IMR-90 (cell line): ENCODE measurements at regions not wholly inside any gene's neighbourhood (a gene's known extent, or its start where the extent isn't known, plus 50 kb on each side); places are given as distances from the start of the nearest gene placed in this dataset.

Experiments used
- ATAC-seq: fragments of 200-7000 bp; cut with Tn5 transposase; 2 replicates; pipeline ENCODE4 v1.9.1; 2020; ENCODE audit warnings: low read depth, mild to moderate bottlenecking, moderate library complexity
- BruUV-seq: library from RNA; stranded (reverse); fragments of 400-500 nt; replicated peaks from 2 replicates; lab custom pipeline; 2021; lab: Mats Ljungman, UMichigan
- CTCF ChIA-PET: fragments of 300-600 bp; formaldehyde crosslinking; extraction: SDS; loops from one replicate; lab custom pipeline; 2021; ENCODE audit warnings: antibody characterized with exemption; lab: Yijun Ruan, JAX
- POLR2A ChIA-PET: fragments of 300-600 bp; sonication (Branson Sonifier 250); formaldehyde crosslinking; loops from one replicate; lab custom pipeline; 2022; ENCODE audit warnings: antibody characterized with exemption; ENCODE audit not compliant: unreplicated experiment; lab: Charles Lee
- DNase-seq: peaks from one replicate; pipeline ENCODE4 v3.0.0; 2013
- H2AFZ ChIP-seq: replicated peaks from 2 replicates; pipeline ENCODE3; 2013; ENCODE audit warnings: low read length, mild to moderate bottlenecking; ENCODE audit not compliant: poor library complexity
- H2AK5ac ChIP-seq: 2 replicates; pipeline ENCODE4 v1.6.1; 2013; ENCODE audit warnings: low read depth, low read length, inconsistent platforms
- H2AK9ac ChIP-seq: replicated peaks from 2 replicates; pipeline ENCODE3; 2013; ENCODE audit warnings: mild to moderate bottlenecking, low read depth, low read length, moderate library complexity; ENCODE audit not compliant: poor library complexity
- H2BK120ac ChIP-seq: 2 replicates; pipeline ENCODE4 v1.6.1; 2013; ENCODE audit warnings: low read depth, low read length, inconsistent platforms
- H2BK15ac ChIP-seq: 3 replicates; pipeline ENCODE4 v1.6.1; 2013; ENCODE audit warnings: low read depth, low read length, inconsistent platforms
- H2BK20ac ChIP-seq: 2 replicates; pipeline ENCODE4 v1.6.1; 2013; ENCODE audit warnings: low read depth, mild to moderate bottlenecking, inconsistent platforms, low read length, moderate library complexity
- H2BK5ac ChIP-seq: 2 replicates; pipeline ENCODE4 v1.6.1; 2013; ENCODE audit warnings: mild to moderate bottlenecking, low read depth, low read length, inconsistent platforms; ENCODE audit not compliant: poor library complexity, severe bottlenecking
- H3K14ac ChIP-seq: replicated peaks from 2 replicates; pipeline ENCODE4 v1.6.1; 2013; ENCODE audit warnings: low read depth, low read length, inconsistent platforms
- H3K18ac ChIP-seq: 2 replicates; pipeline ENCODE4 v1.6.1; 2013; ENCODE audit warnings: low read depth, low read length, control low read depth
- H3K23ac ChIP-seq: 2 replicates; pipeline ENCODE4 v1.6.1; 2013; ENCODE audit warnings: low read depth, low read length, inconsistent platforms
- H3K27ac ChIP-seq: 2 replicates; pipeline ENCODE4 v1.5.1; 2013; ENCODE audit warnings: mild to moderate bottlenecking, control low read depth, low read length; ENCODE audit not compliant: insufficient read depth
- H3K27me3 ChIP-seq: 2 replicates; pipeline ENCODE4 v1.6.1; 2013; ENCODE audit warnings: low read length; ENCODE audit not compliant: control insufficient read depth, insufficient read depth
- H3K36me3 ChIP-seq: 2 replicates; pipeline ENCODE4 v1.6.1; 2013; ENCODE audit warnings: low read length, mixed read lengths; ENCODE audit not compliant: control insufficient read depth, insufficient read depth
- H3K4ac ChIP-seq: 2 replicates; pipeline ENCODE4 v1.6.1; 2013; ENCODE audit warnings: low read depth, low read length, inconsistent platforms
- H3K4me1 ChIP-seq: 2 replicates; pipeline ENCODE4 v1.6.1; 2013; ENCODE audit warnings: low read length, mixed read lengths; ENCODE audit not compliant: control insufficient read depth, insufficient read depth
- H3K4me2 ChIP-seq: 2 replicates; pipeline ENCODE4 v1.6.1; 2013; ENCODE audit warnings: low read depth, mild to moderate bottlenecking, control low read depth, low read length, moderate library complexity
- H3K4me3 ChIP-seq: 2 replicates; pipeline ENCODE4 v1.5.1; 2013; ENCODE audit warnings: low read depth, mild to moderate bottlenecking, control low read depth, low read length, moderate library complexity; ENCODE audit not compliant: insufficient read depth
- H3K56ac ChIP-seq: 2 replicates; pipeline ENCODE4 v1.6.1; 2013; ENCODE audit warnings: low read length, inconsistent platforms; ENCODE audit not compliant: insufficient read depth; ENCODE audit errors: extremely low read depth
- H3K79me1 ChIP-seq, 2 experiments: 2 replicates each; pipeline ENCODE4 v1.6.1; 2013; ENCODE audit warnings: low read length in 2 of 2, inconsistent platforms in 1 of 2, low read depth in 1 of 2
- H3K9ac ChIP-seq: 2 replicates; pipeline ENCODE4 v1.6.1; 2013; ENCODE audit warnings: low read depth, low read length, control low read depth
- H3K9me1 ChIP-seq: 2 replicates; pipeline ENCODE4 v1.6.1; 2013; ENCODE audit warnings: low read length, inconsistent platforms; ENCODE audit not compliant: insufficient read depth
- H3K9me3 ChIP-seq: 2 replicates; pipeline ENCODE4 v1.6.1; 2013; ENCODE audit warnings: low read length; ENCODE audit not compliant: control insufficient read depth, insufficient read depth
- H4K20me1 ChIP-seq: 2 replicates; pipeline ENCODE4 v1.6.1; 2013; ENCODE audit warnings: low read length, inconsistent platforms; ENCODE audit not compliant: insufficient read depth
- H4K5ac ChIP-seq: 2 replicates; pipeline ENCODE4 v1.6.1; 2013; ENCODE audit warnings: mild to moderate bottlenecking, low read depth, low read length, control low read depth
- H4K8ac ChIP-seq, 2 experiments: 2 replicates each; pipeline ENCODE4 v1.6.1; 2013; ENCODE audit warnings: low read depth in 2 of 2, low read length in 2 of 2, control low read depth in 1 of 2, inconsistent platforms in 1 of 2
- H4K91ac ChIP-seq: 2 replicates; pipeline ENCODE4 v1.6.1; 2013; ENCODE audit warnings: low read depth, low read length, inconsistent platforms; ENCODE audit not compliant: insufficient read depth
- BHLHE40 ChIP-seq: fragments of 150-350 bp; IDR thresholded peaks from 2 replicates; pipeline ENCODE4 v1.6.1; 2016; ENCODE audit warnings: mild to moderate bottlenecking, low read depth, low read length
- CEBPB ChIP-seq: IDR thresholded peaks from 2 replicates; pipeline ENCODE4 v1.6.1; 2012; ENCODE audit warnings: low read depth, low read length, improper control_type of control experiment
- CHD1 ChIP-seq: IDR thresholded peaks from 2 replicates; pipeline ENCODE4 v1.6.1; 2012; ENCODE audit warnings: low read depth, low read length, improper control_type of control experiment
- ELK1 ChIP-seq: fragments of 150-350 bp; IDR thresholded peaks from 2 replicates; pipeline ENCODE4 v1.6.1; 2016; ENCODE audit warnings: low read depth, mild to moderate bottlenecking, low read length, moderate library complexity, borderline replicate concordance
- FOS ChIP-seq: fragments of 150-350 bp; IDR thresholded peaks from 2 replicates; pipeline ENCODE4 v1.6.1; 2016; ENCODE audit warnings: low read depth, low read length
- MAFK ChIP-seq: IDR thresholded peaks from 2 replicates; pipeline ENCODE4 v1.6.1; 2012; ENCODE audit warnings: low read depth, low read length, improper control_type of control experiment
- MAZ ChIP-seq: IDR thresholded peaks from 2 replicates; pipeline ENCODE4 v1.6.1; 2012; ENCODE audit warnings: low read depth, mild to moderate bottlenecking, low read length, improper control_type of control experiment, moderate library complexity, borderline replicate concordance
- MXI1 ChIP-seq: IDR thresholded peaks from 2 replicates; pipeline ENCODE4 v1.6.1; 2012; ENCODE audit warnings: low read depth, mild to moderate bottlenecking, low read length, moderate library complexity, borderline replicate concordance
- NFE2L2 ChIP-seq: fragments of 150-350 bp; IDR thresholded peaks from 2 replicates; pipeline ENCODE4 v1.6.1; 2016; ENCODE audit warnings: low read depth, mild to moderate bottlenecking, low read length
- POLR2A ChIP-seq: IDR thresholded peaks from 2 replicates; pipeline ENCODE4 v1.6.1; 2012; ENCODE audit warnings: mild to moderate bottlenecking, low read depth, low read length
- RAD21 ChIP-seq: IDR thresholded peaks from 2 replicates; pipeline ENCODE4 v1.6.1; 2012; ENCODE audit warnings: low read length, improper control_type of control experiment
- RCOR1 ChIP-seq: IDR thresholded peaks from 2 replicates; pipeline ENCODE4 v1.6.1; 2012; ENCODE audit warnings: mild to moderate bottlenecking, low read length, improper control_type of control experiment; ENCODE audit not compliant: insufficient replicate concordance
- RFX5 ChIP-seq: IDR thresholded peaks from 2 replicates; pipeline ENCODE4 v1.8.0; 2012; ENCODE audit warnings: low read depth, mild to moderate bottlenecking, low read length, moderate library complexity
- SMC3 ChIP-seq: fragments of 150-350 bp; IDR thresholded peaks from 2 replicates; pipeline ENCODE4 v1.6.1; 2016; ENCODE audit warnings: low read depth, mild to moderate bottlenecking, antibody characterized with exemption, low read length, moderate library complexity
- USF2 ChIP-seq: fragments of 150-350 bp; IDR thresholded peaks from 2 replicates; pipeline ENCODE4 v1.6.1; 2017; ENCODE audit warnings: mild to moderate bottlenecking, antibody characterized with exemption, low read length, low read depth
- WGBS, 2 experiments: methylation state at CpG; one replicate each; pipeline versions ENCODE4 v1.1.5 to v1.1.7; 2013; ENCODE audit warnings: missing lambda C conversion rate in 2 of 2; ENCODE audit not compliant: insufficient read length in 1 of 2; ENCODE audit errors: extremely low coverage in 2 of 2; 5-methylcytosine and 5-hydroxymethylcytosine counted together
- dilution Hi-C: fragments of 300-500 bp; cut with HindIII; formaldehyde crosslinking; loops from one replicate; pipeline ENCODE4 v1.14.3; 2018; ENCODE audit warnings: low sequenced_read_pairs; ENCODE audit not compliant: unreplicated experiment
- in situ Hi-C: fragments of 300-500 bp; cut with MboI; formaldehyde crosslinking; loops from 3 replicates; pipeline ENCODE4 v1.14.3; 2019; ENCODE audit warnings: low sequenced_read_pairs, inconsistent platforms, mixed read lengths
- intact Hi-C: fragments of 100-400 bp; cut with micrococcal nuclease; formaldehyde crosslinking; loops from 2 replicates; pipeline ENCODE4 v1.10.0; 2022
- TF ChIP-seq, protein P1 (sequence below): conservative IDR thresholded peaks from 2 replicates; pipeline ENCODE4 v1.5.1; 2012; ENCODE audit warnings: mild to moderate bottlenecking, low read depth, low read length, improper control_type of control experiment

DNA sequence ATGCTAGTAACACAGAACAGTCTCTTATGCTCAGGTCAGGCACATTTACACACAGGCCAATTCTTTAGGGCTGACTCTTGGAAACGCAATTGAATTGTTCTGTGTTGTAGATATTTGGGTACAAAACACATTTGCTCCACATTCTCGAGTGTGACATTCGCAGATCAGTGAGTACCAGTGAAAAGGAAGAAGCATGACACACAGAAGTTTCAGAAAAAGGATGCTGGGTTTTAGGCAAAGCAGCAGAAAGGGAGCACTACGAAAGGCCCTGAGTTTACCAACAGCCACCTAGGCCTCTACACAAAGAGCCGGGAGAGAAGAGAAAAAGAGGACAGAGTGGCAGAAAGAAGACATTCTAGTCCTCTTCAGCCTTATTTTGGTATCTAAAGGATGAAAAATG, 254.4 kb upstream of the BTG1 start:
- H4K91ac ChIP-seq: no peak overlapping the region
- no peak overlapping the region for H3K23ac ChIP-seq
- no peak overlapping the region for H2BK120ac ChIP-seq
- H3K9me3 ChIP-seq: no peaks in the 10 kb centered on the region
- no peak overlapping the region for H2AFZ ChIP-seq
- peaks cover 8% of the 10 kb centered on the region for H3K27me3 ChIP-seq
- no peak overlapping the region for H3K4me2 ChIP-seq
- no peak overlapping the region for H2AK5ac ChIP-seq
- ATAC-seq (no peak), DNase-seq (no peak)
- H3K27ac ChIP-seq: no peak overlapping the region
- no peak for TF ChIP-seq BHLHE40
- no peak for TF ChIP-seq USF2
- no peak for TF ChIP-seq RAD21
- TF ChIP-seq SMC3: no peak
- TF ChIP-seq RCOR1: no peak
- TF ChIP-seq FOS: no peak
- TF ChIP-seq POLR2A: no peak
- TF ChIP-seq CHD1: no peak
- TF ChIP-seq, protein P1, sequence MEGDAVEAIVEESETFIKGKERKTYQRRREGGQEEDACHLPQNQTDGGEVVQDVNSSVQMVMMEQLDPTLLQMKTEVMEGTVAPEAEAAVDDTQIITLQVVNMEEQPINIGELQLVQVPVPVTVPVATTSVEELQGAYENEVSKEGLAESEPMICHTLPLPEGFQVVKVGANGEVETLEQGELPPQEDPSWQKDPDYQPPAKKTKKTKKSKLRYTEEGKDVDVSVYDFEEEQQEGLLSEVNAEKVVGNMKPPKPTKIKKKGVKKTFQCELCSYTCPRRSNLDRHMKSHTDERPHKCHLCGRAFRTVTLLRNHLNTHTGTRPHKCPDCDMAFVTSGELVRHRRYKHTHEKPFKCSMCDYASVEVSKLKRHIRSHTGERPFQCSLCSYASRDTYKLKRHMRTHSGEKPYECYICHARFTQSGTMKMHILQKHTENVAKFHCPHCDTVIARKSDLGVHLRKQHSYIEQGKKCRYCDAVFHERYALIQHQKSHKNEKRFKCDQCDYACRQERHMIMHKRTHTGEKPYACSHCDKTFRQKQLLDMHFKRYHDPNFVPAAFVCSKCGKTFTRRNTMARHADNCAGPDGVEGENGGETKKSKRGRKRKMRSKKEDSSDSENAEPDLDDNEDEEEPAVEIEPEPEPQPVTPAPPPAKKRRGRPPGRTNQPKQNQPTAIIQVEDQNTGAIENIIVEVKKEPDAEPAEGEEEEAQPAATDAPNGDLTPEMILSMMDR: no peak
- TF ChIP-seq NFE2L2: no peak
- TF ChIP-seq ELK1: no peak
- no peak for TF ChIP-seq RFX5
- no peak for TF ChIP-seq MAZ
- no peak for TF ChIP-seq CEBPB
- no peak for TF ChIP-seq MAFK
- TF ChIP-seq MXI1: no peak
- in situ Hi-C loops: no loop called here
- H3K36me3 ChIP-seq: no peaks in the 10 kb centered on the region
- POLR2A ChIA-PET: no interaction called here
- H3K9me1 ChIP-seq: peaks cover 2% of the 10 kb centered on the region; the same call in 1 of the 2 replicates
- no peaks in the 10 kb centered on the region for H4K20me1 ChIP-seq
- intact Hi-C loops: loop anchor here (10.0 kb wide), 1 partner anchor 1015 kb away; no protein-coding TSS in a partner anchor
- no peak overlapping the region for H4K5ac ChIP-seq
- H3K79me1 ChIP-seq: no peaks in the 10 kb centered on the region
- no peak overlapping the region for H4K8ac ChIP-seq
- H3K4me3 ChIP-seq: no peak overlapping the region
- H3K18ac ChIP-seq: no peak overlapping the region
- WGBS, 2 experiments: 80% methylated on average over 1 of the region's 5 CpGs; no CpG with 5 or more reads in 1 of the 2 experiments
- H3K9ac ChIP-seq: no peak overlapping the region
- no peaks in the 10 kb centered on the region for H3K4me1 ChIP-seq
- no peak overlapping the region for H2BK20ac ChIP-seq
- H2BK15ac ChIP-seq: no peak overlapping the region
- no TSS peak for BruUV-seq
- no peak overlapping the region for H3K14ac ChIP-seq
- H2AK9ac ChIP-seq: no peak overlapping the region
- no peak overlapping the region for H2BK5ac ChIP-seq
- H3K4ac ChIP-seq: no peak overlapping the region
- dilution Hi-C loops: no loop called here
- H3K56ac ChIP-seq: no peak overlapping the region
- CTCF ChIA-PET: no interaction called here
